Neutrophil (primary cell): ENCODE measurements at regions not wholly inside any gene's neighbourhood (a gene's known extent, or its start where the extent isn't known, plus 50 kb on each side); places are given as distances from the start of the nearest gene placed in this dataset.
A peak's percentile ranks its signal among the peaks of the same experiment; 100 is the strongest.

Experiments used
- H3K27ac ChIP-seq: fragments of 200-600 bp; sonication (generic); 2 replicates; pipeline ENCODE4 v1.5.1; 2016; ENCODE audit warnings: mild to moderate bottlenecking, moderate library complexity
- H3K27me3 ChIP-seq: fragments of 200-600 bp; sonication (generic); 2 replicates; pipeline ENCODE4 v1.6.0; 2016; ENCODE audit warnings: mild to moderate bottlenecking
- H3K36me3 ChIP-seq: fragments of 200-600 bp; sonication (generic); 2 replicates; pipeline ENCODE4 v1.5.1; 2017
- H3K4me1 ChIP-seq, 2 experiments: fragments of 200-600 bp in 1 of 2; sonication (generic) in 1 of 2; 1 replicate in 1 of 2; 2 replicates in 1 of 2; pipeline versions ENCODE4 v1.5.1 to v1.6.1; 2013 to 2016; ENCODE audit warnings: low read depth in 1 of 2, low read length in 1 of 2, mild to moderate bottlenecking in 1 of 2, moderate library complexity in 1 of 2; ENCODE audit not compliant: control insufficient read depth in 1 of 2, insufficient read depth in 1 of 2
- H3K4me3 ChIP-seq, 2 experiments: fragments of 200-600 bp in 1 of 2; sonication (generic) in 1 of 2; 1 replicate in 1 of 2; 2 replicates in 1 of 2; pipeline ENCODE4 v1.5.1; 2013 to 2016; ENCODE audit warnings: low read depth in 1 of 2, low read length in 1 of 2, mild to moderate bottlenecking in 1 of 2, moderate library complexity in 1 of 2
- H3K9me3 ChIP-seq: fragments of 200-600 bp; sonication (generic); 2 replicates; pipeline ENCODE4 v1.5.1; 2016
- CTCF ChIP-seq: fragments of 200-600 bp; sonication (generic); IDR thresholded peaks from 2 replicates; pipeline ENCODE4 v1.5.1; 2016; ENCODE audit warnings: antibody characterized with exemption

- Histone ChIP-seq H3K36me3 (no peaks in the 10 kb centered on the region), H3K4me3 (no peak overlapping the region), H3K27ac (no peak overlapping the region), H3K4me1 (peaks cover 26 to 32% of the 10 kb centered on the region in 2 experiments), H3K27me3 (no peaks in the 10 kb centered on the region), H3K9me3 (no peaks in the 10 kb centered on the region)
- no peak for TF ChIP-seq CTCF
Measured at GRCh38 chr10:124254490-124254889, 161.1 kb upstream of the CHST15 start.

- peaks cover 26 to 32% of the 10 kb centered on the region in 2 experiments for H3K4me1 ChIP-seq
- H3K4me3 ChIP-seq = no peak overlapping the region
- H3K9me3 ChIP-seq = no peaks in the 10 kb centered on the region
- no peaks in the 10 kb centered on the region for H3K36me3 ChIP-seq
- H3K27me3 ChIP-seq = no peaks in the 10 kb centered on the region
- H3K27ac ChIP-seq = peak overlapping the region; percentile 78
- TF ChIP-seq CTCF = no peak
Measured at GRCh38 chr10:124253006-124253405, 159.6 kb upstream of the CHST15 start.

GRCh38 chr10:124252097-124252715, 158.8 kb upstream of the CHST15 start:
- H3K36me3 ChIP-seq = no peaks in the 10 kb centered on the region
- peaks cover 26 to 32% of the 10 kb centered on the region in 2 experiments for H3K4me1 ChIP-seq
- H3K27ac ChIP-seq = peak overlapping the region; percentile 78
- no peaks in the 10 kb centered on the region for H3K27me3 ChIP-seq
- H3K4me3 ChIP-seq = peak overlapping the region in 1 of 2 experiments; percentile 17
- H3K9me3 ChIP-seq = no peaks in the 10 kb centered on the region
- no peak for TF ChIP-seq CTCF

- no peak for TF ChIP-seq CTCF
- peaks cover 26 to 32% of the 10 kb centered on the region in 2 experiments for H3K4me1 ChIP-seq
- no peaks in the 10 kb centered on the region for H3K36me3 ChIP-seq
- peak overlapping the region; percentile 78 for H3K27ac ChIP-seq
- H3K4me3 ChIP-seq = peak overlapping the region in 1 of 2 experiments; percentile 20
- no peaks in the 10 kb centered on the region for H3K9me3 ChIP-seq
- H3K27me3 ChIP-seq = no peaks in the 10 kb centered on the region
Measured at GRCh38 chr10:124251317-124252065, 158.1 kb upstream of the CHST15 start.

GRCh38 chr10:124250506-124250905, 157.1 kb upstream of the CHST15 start:
- H3K27me3 ChIP-seq = no peaks in the 10 kb centered on the region
- no peak for TF ChIP-seq CTCF
- peaks cover 26 to 32% of the 10 kb centered on the region in 2 experiments for H3K4me1 ChIP-seq
- no peak overlapping the region for H3K27ac ChIP-seq
- H3K9me3 ChIP-seq = no peaks in the 10 kb centered on the region
- no peak overlapping the region for H3K4me3 ChIP-seq
- H3K36me3 ChIP-seq = no peaks in the 10 kb centered on the region
